ENCODE measurements at regions not wholly inside any gene's neighbourhood (a gene's known extent, or its start where the extent isn't known, plus 50 kb on each side); places are given as distances from the start of the nearest gene placed in this dataset.

DNA sequence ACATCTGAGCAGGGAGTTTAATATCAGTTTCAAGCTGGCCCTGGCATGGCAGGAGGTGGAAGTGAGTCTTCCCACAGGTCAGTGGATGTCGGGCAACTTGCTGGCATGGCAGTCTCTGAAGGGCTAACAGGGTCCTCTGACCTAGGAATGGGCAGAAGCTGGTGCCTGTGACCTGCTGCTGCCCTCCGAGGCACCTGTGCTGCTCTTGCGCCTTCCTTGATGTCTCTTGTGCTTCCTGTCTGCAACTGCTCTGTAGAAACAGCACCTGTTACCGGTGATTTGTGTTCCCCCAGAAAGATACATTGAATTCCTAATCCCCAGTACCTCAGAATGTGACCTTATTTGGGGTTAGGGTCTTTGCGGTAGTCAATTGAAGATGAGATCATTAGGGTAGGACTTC, 86.5 kb upstream of the SLC22A11 start:
- DNase-seq (ENCODE audit: extremely low spot score in 2 of 2) = no peak
- Histone ChIP-seq H3K27me3 (no peaks in the 10 kb centered on the region), H3K9me3 (no peaks in the 10 kb centered on the region), H3K36me3 (no peaks in the 10 kb centered on the region), H3K4me3 (no peak overlapping the region), H3K27ac (no peak overlapping the region), H3K4me1 (no peaks in the 10 kb centered on the region)
- TF ChIP-seq POLR2AphosphoS5 (IDR thresholded peaks at IDR 0.05; ENCODE audit: insufficient read depth in 1 of 2, low read depth in 1 of 2) = no peak
- TF ChIP-seq, protein P1, sequence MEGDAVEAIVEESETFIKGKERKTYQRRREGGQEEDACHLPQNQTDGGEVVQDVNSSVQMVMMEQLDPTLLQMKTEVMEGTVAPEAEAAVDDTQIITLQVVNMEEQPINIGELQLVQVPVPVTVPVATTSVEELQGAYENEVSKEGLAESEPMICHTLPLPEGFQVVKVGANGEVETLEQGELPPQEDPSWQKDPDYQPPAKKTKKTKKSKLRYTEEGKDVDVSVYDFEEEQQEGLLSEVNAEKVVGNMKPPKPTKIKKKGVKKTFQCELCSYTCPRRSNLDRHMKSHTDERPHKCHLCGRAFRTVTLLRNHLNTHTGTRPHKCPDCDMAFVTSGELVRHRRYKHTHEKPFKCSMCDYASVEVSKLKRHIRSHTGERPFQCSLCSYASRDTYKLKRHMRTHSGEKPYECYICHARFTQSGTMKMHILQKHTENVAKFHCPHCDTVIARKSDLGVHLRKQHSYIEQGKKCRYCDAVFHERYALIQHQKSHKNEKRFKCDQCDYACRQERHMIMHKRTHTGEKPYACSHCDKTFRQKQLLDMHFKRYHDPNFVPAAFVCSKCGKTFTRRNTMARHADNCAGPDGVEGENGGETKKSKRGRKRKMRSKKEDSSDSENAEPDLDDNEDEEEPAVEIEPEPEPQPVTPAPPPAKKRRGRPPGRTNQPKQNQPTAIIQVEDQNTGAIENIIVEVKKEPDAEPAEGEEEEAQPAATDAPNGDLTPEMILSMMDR (IDR thresholded peaks at IDR 0.05) = no peak
- TF ChIP-seq POLR2A (IDR thresholded peaks at IDR 0.05) = no peak
- intact Hi-C loops (cut with DNase I) = no loop called here

DNA sequence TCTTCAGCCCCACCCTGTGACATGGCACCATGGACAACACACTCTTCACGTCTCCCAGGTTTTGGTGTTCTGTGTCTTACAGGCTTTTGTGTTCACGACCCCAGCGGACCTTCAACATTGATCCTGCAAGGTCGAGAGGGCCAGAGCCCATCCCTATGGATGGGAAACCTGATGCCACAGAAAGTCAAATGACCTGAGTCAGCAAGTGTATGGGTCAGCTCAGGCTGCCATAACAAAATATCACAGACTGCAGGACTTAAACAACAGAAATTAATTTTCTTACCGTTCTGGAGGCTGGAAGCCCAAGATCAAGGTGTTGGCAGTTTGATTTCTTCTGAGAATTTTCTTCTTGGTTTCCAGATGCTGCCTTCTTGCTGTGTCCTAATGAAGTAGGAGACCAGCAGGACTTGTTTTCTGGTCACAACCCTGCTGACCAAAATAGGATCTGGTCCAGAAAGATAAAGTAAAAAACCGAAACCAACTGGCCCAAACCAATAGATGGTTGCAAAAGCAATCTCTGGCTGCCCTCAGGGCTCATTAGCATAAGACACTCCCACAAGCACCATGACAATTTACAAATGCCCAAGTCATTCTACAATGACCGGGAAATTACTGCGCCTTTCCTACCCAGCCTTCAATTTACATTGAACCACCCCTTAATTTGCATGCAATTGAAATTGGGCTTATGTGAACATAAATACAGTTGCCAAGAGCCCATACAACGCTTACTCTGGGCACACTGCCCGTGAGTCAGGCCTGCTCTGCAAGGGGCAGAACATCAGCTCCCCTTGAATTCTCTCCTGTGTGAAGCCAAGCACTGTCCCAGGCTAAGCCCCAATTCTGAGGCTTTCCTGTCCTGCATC, 82.9 kb upstream of the SLC22A11 start:
- no peaks in the 10 kb centered on the region for H3K9me3 ChIP-seq
- DNase-seq (ENCODE audit: extremely low spot score in 2 of 2) = no peak
- intact Hi-C loops (cut with DNase I) = no loop called here
- no peak overlapping the region for H3K4me3 ChIP-seq
- H3K36me3 ChIP-seq = no peaks in the 10 kb centered on the region
- no peak for TF ChIP-seq POLR2AphosphoS5 (IDR thresholded peaks at IDR 0.05; ENCODE audit: insufficient read depth in 1 of 2, low read depth in 1 of 2)
- no peak for TF ChIP-seq POLR2A (IDR thresholded peaks at IDR 0.05)
- TF ChIP-seq, protein P1 (IDR thresholded peaks at IDR 0.05) = no peak
- no peaks in the 10 kb centered on the region for H3K27me3 ChIP-seq
- H3K4me1 ChIP-seq = no peaks in the 10 kb centered on the region
- H3K27ac ChIP-seq = no peak overlapping the region

DNA sequence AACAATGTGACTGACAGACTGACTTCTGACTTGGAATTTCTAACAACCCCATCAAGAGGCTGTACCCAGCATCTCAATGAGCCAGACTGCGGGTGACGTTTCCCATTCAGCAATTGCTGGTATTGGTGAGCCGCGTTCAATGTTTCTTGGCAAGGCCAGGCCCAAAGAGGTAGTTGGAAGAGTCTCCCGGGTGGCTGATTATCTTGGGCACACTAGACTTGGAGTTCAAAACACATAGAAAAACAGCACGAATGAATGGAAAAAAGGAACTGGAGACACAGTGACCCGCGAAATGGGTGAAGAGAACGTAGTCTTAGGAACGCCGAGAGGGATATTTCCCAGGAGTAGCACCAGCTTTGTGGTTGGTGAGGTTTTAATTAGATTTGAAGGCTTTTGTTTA, 81.1 kb upstream of the SLC22A11 start:
- no peaks in the 10 kb centered on the region for H3K36me3 ChIP-seq
- intact Hi-C loops (cut with DNase I) = no loop called here
- H3K4me1 ChIP-seq = no peaks in the 10 kb centered on the region
- no peaks in the 10 kb centered on the region for H3K27me3 ChIP-seq
- no peaks in the 10 kb centered on the region for H3K9me3 ChIP-seq
- TF ChIP-seq POLR2AphosphoS5 (IDR thresholded peaks at IDR 0.05; ENCODE audit: insufficient read depth in 1 of 2, low read depth in 1 of 2) = no peak
- TF ChIP-seq, protein P1 (IDR thresholded peaks at IDR 0.05) = no peak
- TF ChIP-seq POLR2A (IDR thresholded peaks at IDR 0.05) = no peak
- H3K4me3 ChIP-seq = no peak overlapping the region
- no peak for DNase-seq (ENCODE audit: extremely low spot score in 2 of 2)
- H3K27ac ChIP-seq = no peak overlapping the region

DNA sequence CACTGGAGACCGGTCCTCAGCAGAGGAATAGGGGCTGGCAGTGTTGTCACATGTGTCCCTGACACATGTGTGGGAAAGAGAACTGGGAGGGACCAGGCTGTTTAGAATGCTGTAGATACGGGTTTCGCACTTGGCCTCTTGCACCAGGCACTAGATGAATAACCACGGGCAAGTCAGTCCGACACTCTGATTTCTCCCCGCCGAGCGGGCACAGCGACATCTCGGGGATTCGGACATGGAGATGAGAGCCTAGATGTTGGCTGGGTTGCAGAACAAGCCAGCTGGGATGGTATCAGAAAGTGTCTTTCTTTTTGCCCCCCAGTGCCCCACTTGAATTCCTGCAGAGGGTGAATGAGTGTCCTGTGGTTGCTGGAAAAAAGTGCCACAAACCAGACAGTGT, 80.6 kb upstream of the SLC22A11 start:
- DNase-seq (ENCODE audit: extremely low spot score in 2 of 2) = no peak
- H3K4me3 ChIP-seq = no peak overlapping the region
- no peaks in the 10 kb centered on the region for H3K9me3 ChIP-seq
- no peaks in the 10 kb centered on the region for H3K36me3 ChIP-seq
- no peaks in the 10 kb centered on the region for H3K4me1 ChIP-seq
- no peak overlapping the region for H3K27ac ChIP-seq
- intact Hi-C loops (cut with DNase I) = no loop called here
- no peaks in the 10 kb centered on the region for H3K27me3 ChIP-seq
- TF ChIP-seq, protein P1 (IDR thresholded peaks at IDR 0.05) = no peak
- TF ChIP-seq POLR2A (IDR thresholded peaks at IDR 0.05) (no peak), POLR2AphosphoS5 (IDR thresholded peaks at IDR 0.05; ENCODE audit: insufficient read depth in 1 of 2, low read depth in 1 of 2) (no peak)

DNA sequence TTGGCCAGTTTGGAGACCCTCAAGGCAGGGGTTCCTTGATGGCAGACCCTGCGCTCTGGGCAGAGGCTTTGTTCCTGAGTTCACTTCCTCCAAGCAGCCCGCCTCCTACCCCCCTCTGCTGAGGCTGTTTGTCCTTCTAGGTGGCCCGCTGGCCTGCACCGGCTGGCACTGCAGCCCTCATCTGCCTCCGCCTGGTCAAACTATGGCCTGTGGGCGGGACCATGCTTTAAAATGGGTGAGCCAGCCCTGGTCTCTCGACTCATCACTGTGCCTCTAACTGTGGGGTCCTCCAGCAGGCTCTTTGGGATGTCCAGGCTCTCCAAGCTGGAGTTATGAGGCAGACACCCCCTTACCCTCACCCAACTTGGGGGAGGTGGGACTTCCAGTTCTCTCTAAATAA, 78.9 kb upstream of the SLC22A11 start:
- H3K27me3 ChIP-seq = no peaks in the 10 kb centered on the region
- TF ChIP-seq POLR2A (IDR thresholded peaks at IDR 0.05) (no peak), POLR2AphosphoS5 (IDR thresholded peaks at IDR 0.05; ENCODE audit: insufficient read depth in 1 of 2, low read depth in 1 of 2) (no peak)
- TF ChIP-seq, protein P1 (IDR thresholded peaks at IDR 0.05) = no peak

More for the DNA sequence above, 78.9 kb upstream of the SLC22A11 start:
- no peaks in the 10 kb centered on the region for H3K9me3 ChIP-seq
- intact Hi-C loops (cut with DNase I) = no loop called here
- no peaks in the 10 kb centered on the region for H3K36me3 ChIP-seq
- no peak overlapping the region for H3K4me3 ChIP-seq
- DNase-seq (ENCODE audit: extremely low spot score in 2 of 2) = no peak
- no peaks in the 10 kb centered on the region for H3K4me1 ChIP-seq
- no peak overlapping the region for H3K27ac ChIP-seq
